SU-DHL-6 (cell line): ENCODE measurements at regions not wholly inside any gene's neighbourhood (a gene's known extent, or its start where the extent isn't known, plus 50 kb on each side); places are given as distances from the start of the nearest gene placed in this dataset.

Experiments
- EZH2phosphoT487 ChIP-seq: fragments of 200-600 bp; sonication (generic), shearing (Covaris generic); conservative IDR thresholded peaks from 2 replicates; pipeline ENCODE4 v1.6.1; 2018; ENCODE audit warnings: mild to moderate bottlenecking, antibody characterized with exemption, low read length, moderate library complexity, mixed read lengths
- TF ChIP-seq, protein P1 (sequence below): fragments of 200-600 bp; sonication (generic); IDR thresholded peaks from one replicate; pipeline ENCODE4 v1.5.1; 2017; ENCODE audit warnings: antibody characterized with exemption, mild to moderate bottlenecking, low read length, moderate library complexity; ENCODE audit not compliant: insufficient read depth, poor library complexity, severe bottlenecking

DNA sequence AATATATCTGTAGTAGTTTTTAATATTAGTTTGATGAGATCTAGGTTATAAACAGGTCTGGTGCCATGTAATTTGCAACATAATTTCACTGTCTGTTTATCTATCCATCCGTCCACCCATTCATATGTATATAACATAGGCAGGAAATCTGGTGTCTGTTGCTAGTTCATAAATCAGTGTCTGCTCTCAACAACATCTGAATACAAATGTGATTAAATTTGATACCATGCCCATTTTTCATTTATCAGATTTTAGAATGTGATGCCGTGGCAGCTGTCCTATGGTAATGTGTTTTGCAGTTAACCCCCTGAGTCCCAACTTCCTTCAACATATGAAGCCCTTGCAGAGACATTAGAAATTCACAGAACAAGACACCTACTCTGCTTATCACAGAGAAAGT, 228.4 kb downstream of the CMPK2 start:
- TF ChIP-seq, protein P1, sequence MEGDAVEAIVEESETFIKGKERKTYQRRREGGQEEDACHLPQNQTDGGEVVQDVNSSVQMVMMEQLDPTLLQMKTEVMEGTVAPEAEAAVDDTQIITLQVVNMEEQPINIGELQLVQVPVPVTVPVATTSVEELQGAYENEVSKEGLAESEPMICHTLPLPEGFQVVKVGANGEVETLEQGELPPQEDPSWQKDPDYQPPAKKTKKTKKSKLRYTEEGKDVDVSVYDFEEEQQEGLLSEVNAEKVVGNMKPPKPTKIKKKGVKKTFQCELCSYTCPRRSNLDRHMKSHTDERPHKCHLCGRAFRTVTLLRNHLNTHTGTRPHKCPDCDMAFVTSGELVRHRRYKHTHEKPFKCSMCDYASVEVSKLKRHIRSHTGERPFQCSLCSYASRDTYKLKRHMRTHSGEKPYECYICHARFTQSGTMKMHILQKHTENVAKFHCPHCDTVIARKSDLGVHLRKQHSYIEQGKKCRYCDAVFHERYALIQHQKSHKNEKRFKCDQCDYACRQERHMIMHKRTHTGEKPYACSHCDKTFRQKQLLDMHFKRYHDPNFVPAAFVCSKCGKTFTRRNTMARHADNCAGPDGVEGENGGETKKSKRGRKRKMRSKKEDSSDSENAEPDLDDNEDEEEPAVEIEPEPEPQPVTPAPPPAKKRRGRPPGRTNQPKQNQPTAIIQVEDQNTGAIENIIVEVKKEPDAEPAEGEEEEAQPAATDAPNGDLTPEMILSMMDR: no peak
- no peak for TF ChIP-seq EZH2phosphoT487
